Loucy (cell line): ENCODE measurements at regions not wholly inside any gene's neighbourhood (a gene's known extent, or its start where the extent isn't known, plus 50 kb on each side); places are given as distances from the start of the nearest gene placed in this dataset.

Experiments
- EZH2phosphoT487 ChIP-seq: fragments of 200-600 bp; IDR thresholded peaks from 2 replicates; pipeline ENCODE4 v1.6.1; 2018; ENCODE audit warnings: antibody characterized with exemption, mild to moderate bottlenecking, moderate library complexity, borderline replicate concordance
- TF ChIP-seq, protein P1 (sequence below): fragments of 200-600 bp; sonication (generic); conservative IDR thresholded peaks from 2 replicates; pipeline ENCODE4 v1.5.1; 2014; ENCODE audit warnings: mild to moderate bottlenecking, antibody characterized with exemption, low read length

DNA sequence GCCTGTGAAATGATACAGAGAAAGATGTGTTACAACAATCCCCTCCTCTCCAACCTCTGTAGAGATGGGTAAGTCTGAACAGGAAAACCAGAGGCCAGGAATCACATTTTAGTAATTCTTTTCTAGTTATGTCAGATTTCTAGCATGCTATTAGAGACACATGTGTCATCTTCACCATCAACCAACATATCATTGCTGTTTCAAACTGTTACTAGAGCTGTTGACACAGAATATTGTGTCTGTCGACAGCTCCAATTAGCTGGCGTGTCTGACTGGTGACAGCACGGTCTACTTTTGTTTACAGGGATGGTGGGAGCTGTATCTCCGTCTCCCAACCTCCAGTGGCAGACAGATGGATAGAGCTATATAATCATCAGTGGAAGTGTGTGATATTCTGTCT, 393.2 kb downstream of the SOX2 start:
- TF ChIP-seq, protein P1, sequence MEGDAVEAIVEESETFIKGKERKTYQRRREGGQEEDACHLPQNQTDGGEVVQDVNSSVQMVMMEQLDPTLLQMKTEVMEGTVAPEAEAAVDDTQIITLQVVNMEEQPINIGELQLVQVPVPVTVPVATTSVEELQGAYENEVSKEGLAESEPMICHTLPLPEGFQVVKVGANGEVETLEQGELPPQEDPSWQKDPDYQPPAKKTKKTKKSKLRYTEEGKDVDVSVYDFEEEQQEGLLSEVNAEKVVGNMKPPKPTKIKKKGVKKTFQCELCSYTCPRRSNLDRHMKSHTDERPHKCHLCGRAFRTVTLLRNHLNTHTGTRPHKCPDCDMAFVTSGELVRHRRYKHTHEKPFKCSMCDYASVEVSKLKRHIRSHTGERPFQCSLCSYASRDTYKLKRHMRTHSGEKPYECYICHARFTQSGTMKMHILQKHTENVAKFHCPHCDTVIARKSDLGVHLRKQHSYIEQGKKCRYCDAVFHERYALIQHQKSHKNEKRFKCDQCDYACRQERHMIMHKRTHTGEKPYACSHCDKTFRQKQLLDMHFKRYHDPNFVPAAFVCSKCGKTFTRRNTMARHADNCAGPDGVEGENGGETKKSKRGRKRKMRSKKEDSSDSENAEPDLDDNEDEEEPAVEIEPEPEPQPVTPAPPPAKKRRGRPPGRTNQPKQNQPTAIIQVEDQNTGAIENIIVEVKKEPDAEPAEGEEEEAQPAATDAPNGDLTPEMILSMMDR: no peak
- no peak for TF ChIP-seq EZH2phosphoT487
